AG08396 (cell line): ENCODE measurements at regions not wholly inside any gene's neighbourhood (a gene's known extent, or its start where the extent isn't known, plus 50 kb on each side); places are given as distances from the start of the nearest gene placed in this dataset.

ENCODE experiments used
- DNase-seq: peaks from one replicate; pipeline ENCODE4 v3.0.0; 2012; ENCODE audit warnings: low spot score, mixed read lengths

DNA sequence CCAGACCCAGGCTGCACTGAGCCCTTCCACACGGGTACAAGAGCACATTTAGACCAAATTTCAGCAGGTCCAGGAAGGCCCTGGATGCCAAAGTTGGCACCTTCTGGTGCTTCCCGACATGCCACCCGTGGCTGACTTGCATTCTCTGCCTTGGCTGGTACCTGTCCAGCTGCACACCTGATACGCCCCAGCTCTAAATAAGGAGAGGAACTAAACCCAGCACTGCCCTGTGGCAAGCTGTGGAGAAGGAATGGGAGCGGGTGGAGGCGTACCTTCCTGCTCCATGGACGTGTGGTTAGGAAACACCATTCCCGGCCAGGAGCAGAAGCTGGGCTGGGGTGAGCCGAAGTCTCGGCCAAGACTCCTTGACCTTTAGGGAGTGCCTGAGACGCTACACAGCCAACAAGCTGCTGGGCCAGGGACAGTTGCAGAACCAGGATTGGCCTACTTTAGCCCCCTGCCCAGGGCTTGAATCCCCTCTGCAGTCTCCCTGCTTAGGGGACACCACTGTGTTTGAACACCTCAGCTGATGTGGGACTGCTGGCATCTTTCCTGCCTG is 86.5 kb upstream of the TAF1B start:
- DNase-seq: no peak

DNA sequence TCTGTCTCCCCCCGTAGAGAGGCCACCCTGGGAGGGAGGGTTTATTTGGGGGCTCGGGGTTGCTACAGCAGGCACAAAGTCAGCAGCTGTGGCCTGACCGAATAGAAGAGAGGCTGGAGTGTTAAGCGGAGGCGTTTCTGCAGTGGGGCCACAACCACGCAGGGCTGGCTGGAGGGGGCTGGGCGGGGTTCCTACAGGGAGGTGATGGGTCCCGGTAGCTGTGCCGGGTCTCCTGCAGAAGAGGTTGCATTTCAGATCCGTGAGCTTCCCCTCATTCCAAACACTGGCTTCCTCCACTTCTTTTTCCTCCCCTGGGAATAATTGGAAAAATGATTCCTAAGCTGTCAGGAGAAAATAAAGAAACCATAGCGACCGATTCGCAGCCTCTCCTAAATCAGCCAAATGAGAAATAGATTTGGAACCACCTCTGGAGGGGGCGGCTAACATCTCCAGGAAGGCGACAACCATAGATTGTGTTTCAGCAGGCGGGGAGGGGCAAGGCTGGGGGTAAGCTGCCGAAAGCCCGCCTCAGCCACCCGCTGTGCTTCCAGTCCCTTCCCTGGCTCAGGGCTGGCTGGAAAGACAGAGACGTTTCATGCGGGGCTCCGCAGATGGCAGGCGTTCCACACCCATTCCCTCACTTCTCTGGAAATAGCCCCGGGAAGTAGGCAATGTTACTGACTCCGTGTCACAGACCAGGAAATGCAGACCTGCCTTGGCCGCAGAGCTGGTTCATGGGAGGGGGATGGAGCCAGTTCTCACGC is 85.6 kb upstream of the TAF1B start:
- no peak for DNase-seq

GRCh38 chr2:9758741-9759140 is 84.5 kb upstream of the TAF1B start:
- no peak for DNase-seq

GRCh38 chr2:9760069-9760901 is 83.0 kb upstream of the TAF1B start:
- no peak for DNase-seq

- no peak for DNase-seq
Measured at GRCh38 chr2:9760902-9761228, 82.4 kb upstream of the TAF1B start.

- DNase-seq: no peak
Measured at GRCh38 chr2:9761577-9761976, 81.7 kb upstream of the TAF1B start.

DNA sequence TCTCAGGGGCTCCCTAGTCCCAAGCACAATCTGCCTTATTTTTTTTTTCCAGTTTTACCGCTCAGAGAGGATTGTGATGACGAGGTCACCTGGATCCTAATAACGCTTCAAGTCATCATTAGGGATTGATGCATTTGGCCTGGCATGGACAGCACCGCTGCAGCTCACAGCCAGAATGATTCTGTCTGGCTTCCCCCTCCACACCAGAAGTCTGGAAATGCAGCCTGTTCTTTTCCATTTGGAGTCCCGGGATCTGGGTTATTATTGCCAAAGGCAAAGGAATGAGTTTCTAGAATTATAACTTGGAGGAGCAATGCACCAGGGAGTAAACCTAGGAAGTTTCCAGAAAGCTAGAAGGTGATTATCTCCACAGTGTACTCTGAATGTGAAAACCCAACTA is 81.1 kb upstream of the TAF1B start:
- DNase-seq: no peak

DNA sequence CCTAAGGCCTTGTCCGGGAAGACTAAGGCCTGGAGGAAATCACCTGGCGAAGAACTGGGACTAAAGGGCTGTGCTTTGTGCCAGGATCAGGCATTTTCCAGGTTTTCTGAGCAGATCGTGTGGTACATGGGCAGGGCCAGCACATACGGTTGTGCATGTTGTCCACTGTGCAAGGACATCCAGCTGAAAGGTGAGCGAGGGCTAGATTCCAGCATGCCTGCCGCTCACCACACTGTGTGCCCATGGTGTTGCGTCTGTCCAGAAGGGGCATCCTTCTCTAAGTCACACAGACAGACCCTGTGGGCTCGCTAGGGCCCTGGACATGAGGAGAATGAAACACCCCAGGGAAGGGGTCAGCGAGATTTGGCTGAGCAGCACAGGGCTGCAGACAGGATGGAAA is 80.3 kb upstream of the TAF1B start:
- DNase-seq: no peak

- DNase-seq: no peak
Measured at GRCh38 chr2:9763356-9764152, 79.7 kb upstream of the TAF1B start.

DNA sequence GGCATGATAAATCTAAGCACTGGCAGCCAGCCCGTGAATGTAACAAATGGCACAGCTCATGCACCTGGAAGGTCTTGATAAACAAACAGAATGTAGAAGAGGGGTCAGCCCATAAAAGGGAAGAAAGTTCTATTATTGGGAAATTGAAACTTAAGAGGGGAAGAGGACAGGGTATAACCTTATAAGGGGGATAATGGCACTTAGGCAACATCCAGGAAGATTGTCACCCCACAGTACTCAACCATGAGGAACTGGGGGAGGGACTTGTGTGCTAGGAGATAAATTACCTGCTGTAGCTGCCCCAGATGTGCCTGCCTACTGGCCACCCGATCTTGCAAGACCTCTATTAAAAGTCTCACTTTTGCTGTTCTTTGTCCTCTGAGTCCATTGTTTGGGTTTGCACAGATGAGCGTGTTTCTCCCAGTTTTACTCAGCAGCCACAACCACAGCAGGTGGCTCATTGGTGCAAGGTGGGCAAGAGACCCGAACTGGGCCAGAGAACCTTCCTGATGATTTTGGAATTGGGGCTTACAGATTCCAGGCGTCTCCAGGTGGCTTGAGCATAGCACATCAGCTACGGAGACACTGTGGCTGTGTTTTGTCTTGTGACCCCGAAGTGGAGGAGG is 79.0 kb upstream of the TAF1B start:
- no peak for DNase-seq

- DNase-seq: no peak
Measured at GRCh38 chr2:9765611-9766531, 77.4 kb upstream of the TAF1B start.

- no peak for DNase-seq
Measured at GRCh38 chr2:9767656-9768281, 75.5 kb upstream of the TAF1B start.

GRCh38 chr2:9768388-9768787 is 74.9 kb upstream of the TAF1B start:
- DNase-seq: no peak

DNA sequence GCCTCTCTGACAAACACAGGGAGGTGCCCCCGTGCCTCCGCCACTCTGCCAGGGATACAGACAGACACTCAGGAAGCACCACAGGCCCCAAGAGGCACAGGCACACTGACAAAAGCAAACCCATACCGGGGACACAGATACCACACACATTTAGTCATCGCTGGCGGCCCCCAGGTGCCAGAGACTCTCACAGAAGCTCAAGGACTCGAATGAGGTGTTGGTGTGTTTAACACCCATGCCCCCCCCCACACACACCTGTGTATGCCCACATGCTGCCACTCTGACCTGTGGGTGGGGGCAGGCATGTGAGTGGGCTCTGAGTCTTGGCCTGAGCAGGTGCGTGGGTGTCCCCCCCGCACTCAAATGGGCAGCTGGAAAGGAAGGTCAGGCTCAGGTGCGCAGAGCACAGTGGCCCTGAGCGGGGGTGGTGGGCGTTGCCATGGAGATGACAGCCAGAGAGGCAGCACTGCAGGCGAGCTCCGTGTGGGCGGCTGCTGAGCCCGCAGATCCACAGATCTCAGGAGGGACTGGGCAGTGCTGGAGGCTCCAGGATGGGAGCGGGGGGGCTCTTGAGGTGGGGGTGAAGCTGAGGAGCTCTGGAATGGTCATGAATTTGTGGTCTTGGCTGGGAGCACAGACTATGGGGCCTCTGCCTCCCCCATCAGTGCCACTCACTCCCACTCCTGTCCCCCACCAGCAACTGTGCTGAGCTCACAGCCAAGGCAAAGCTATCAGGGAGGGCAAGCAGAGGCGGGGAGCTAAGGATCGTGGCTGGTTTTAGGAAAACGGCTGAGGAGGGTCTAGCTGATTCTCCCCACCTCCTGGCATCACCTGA is 73.9 kb upstream of the TAF1B start:
- no peak for DNase-seq

DNA sequence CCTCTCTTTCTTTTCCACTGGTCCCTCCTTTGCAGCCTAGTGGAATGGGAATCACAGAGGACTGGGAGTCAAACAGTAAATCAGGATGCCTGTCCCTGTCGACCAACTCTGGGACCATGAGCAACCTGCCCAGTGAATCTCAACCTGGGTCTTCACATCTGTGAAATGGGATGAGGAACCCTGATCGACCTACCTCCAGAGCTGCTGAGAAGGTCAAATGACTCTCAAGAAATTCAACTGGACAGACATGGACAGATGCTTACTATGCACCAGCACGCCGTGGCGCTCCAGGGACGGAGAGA is 73.3 kb upstream of the TAF1B start:
- DNase-seq: no peak

- DNase-seq: peak; percentile 80
Measured at GRCh38 chr2:9770308-9771100, 72.8 kb upstream of the TAF1B start.

- no peak for DNase-seq
Measured at GRCh38 chr2:9771101-9771449, 72.2 kb upstream of the TAF1B start.

- DNase-seq: peak; percentile 86
Measured at GRCh38 chr2:9771481-9772017, 71.7 kb upstream of the TAF1B start.
